ENCODE measurements at regions not wholly inside any gene's neighbourhood (a gene's known extent, or its start where the extent isn't known, plus 50 kb on each side); places are given as distances from the start of the nearest gene placed in this dataset.

GRCh38 chr7:38025815-38026214, 105.4 kb downstream of the EPDR1 start:
- H3K27ac ChIP-seq (replicated peaks; ENCODE audit: low read length): no peak overlapping the region
- no peak overlapping the region for H4K8ac ChIP-seq (ENCODE audit: low read depth, low read length)
- no peak overlapping the region for H3K23ac ChIP-seq (ENCODE audit: low read depth, low read length, poor library complexity)
- no peak overlapping the region for H2BK15ac ChIP-seq (ENCODE audit: low read length)
- no peak for DNase-seq (ENCODE audit: low spot score)
- H2BK12ac ChIP-seq (ENCODE audit: low read length): no peak overlapping the region
- no peak overlapping the region for H2BK120ac ChIP-seq (ENCODE audit: low read depth, low read length)
- no peak overlapping the region for H3K18ac ChIP-seq (ENCODE audit: low read length)
- WGBS, 2 donors (ENCODE audit: extremely low coverage in 2 of 2, insufficient read length in 2 of 2, insufficient replicate concordance in 1 of 2): no CpG with 5 or more reads among the region's 1 CpG
- H3K27me3 ChIP-seq (ENCODE audit: control insufficient read depth in 3 of 3, insufficient read depth in 3 of 3, low read depth in 1 of 3, low read length in 3 of 3): no peaks in the 10 kb centered on the region
- H3K4me2 ChIP-seq (ENCODE audit: insufficient read depth, low read length, poor library complexity, severe bottlenecking): no peak overlapping the region
- no peak overlapping the region for H4K91ac ChIP-seq (ENCODE audit: low read depth, low read length, poor library complexity)
- no peak overlapping the region for H2AK5ac ChIP-seq (ENCODE audit: low read depth, low read length)
- no peak overlapping the region for H3K4me3 ChIP-seq (ENCODE audit: low read length in 2 of 2)
- no peak overlapping the region for H3K4ac ChIP-seq (ENCODE audit: low read length)
- no peaks in the 10 kb centered on the region for H3K36me3 ChIP-seq (replicated peaks in 1 of 2; ENCODE audit: control insufficient read depth in 2 of 2, insufficient read depth in 2 of 2, low read length in 2 of 2)
- H3K14ac ChIP-seq (ENCODE audit: low read length): no peak overlapping the region
- H2AFZ ChIP-seq (ENCODE audit: low read length): no peak overlapping the region
- no peaks in the 10 kb centered on the region for H3K9me3 ChIP-seq (replicated peaks in 1 of 2; ENCODE audit: control insufficient read depth in 2 of 2, insufficient read depth in 1 of 2, low read depth in 1 of 2, low read length in 2 of 2)
- no peak overlapping the region for H2BK5ac ChIP-seq (ENCODE audit: low read length)
- no peaks in the 10 kb centered on the region for H3K79me1 ChIP-seq (ENCODE audit: low read depth, low read length)
- no peaks in the 10 kb centered on the region for H3K4me1 ChIP-seq (ENCODE audit: control insufficient read depth in 2 of 2, insufficient read depth in 1 of 2, low read depth in 1 of 2, low read length in 2 of 2)
- no peak overlapping the region for H3K9ac ChIP-seq (ENCODE audit: low read depth, low read length, poor library complexity)

- DNase-seq (ENCODE audit: low spot score): no peak
Measured at GRCh38 chr7:38027884-38028455, 107.5 kb downstream of the EPDR1 start.

GRCh38 chr7:38034062-38034908, 113.8 kb downstream of the EPDR1 start:
- Histone ChIP-seq H3K9me3 (replicated peaks in 1 of 2; ENCODE audit: control insufficient read depth in 2 of 2, insufficient read depth in 1 of 2, low read depth in 1 of 2, low read length in 2 of 2) (no peaks in the 10 kb centered on the region), H3K14ac (ENCODE audit: low read length) (no peak overlapping the region), H2BK120ac (ENCODE audit: low read depth, low read length) (no peak overlapping the region), H3K4me1 (ENCODE audit: control insufficient read depth in 2 of 2, insufficient read depth in 1 of 2, low read depth in 1 of 2, low read length in 2 of 2) (no peaks in the 10 kb centered on the region), H3K4ac (ENCODE audit: low read length) (no peak overlapping the region), H3K4me2 (ENCODE audit: insufficient read depth, low read length, poor library complexity, severe bottlenecking) (no peak overlapping the region), H2AK5ac (ENCODE audit: low read depth, low read length) (no peak overlapping the region), H3K79me1 (ENCODE audit: low read depth, low read length) (no peaks in the 10 kb centered on the region), H3K4me3 (ENCODE audit: low read length in 2 of 2) (no peak overlapping the region), H4K91ac (ENCODE audit: low read depth, low read length, poor library complexity) (no peak overlapping the region), H3K18ac (ENCODE audit: low read length) (no peak overlapping the region), H2BK5ac (ENCODE audit: low read length) (no peak overlapping the region), H3K23ac (ENCODE audit: low read depth, low read length, poor library complexity) (no peak overlapping the region), H2AFZ (ENCODE audit: low read length) (no peak overlapping the region), H4K8ac (ENCODE audit: low read depth, low read length) (no peak overlapping the region), H3K27ac (replicated peaks; ENCODE audit: low read length) (no peak overlapping the region), H2BK12ac (ENCODE audit: low read length) (no peak overlapping the region), H3K36me3 (replicated peaks in 1 of 2; ENCODE audit: control insufficient read depth in 2 of 2, insufficient read depth in 2 of 2, low read length in 2 of 2) (no peaks in the 10 kb centered on the region), H3K27me3 (ENCODE audit: control insufficient read depth in 3 of 3, insufficient read depth in 3 of 3, low read depth in 1 of 3, low read length in 3 of 3) (no peaks in the 10 kb centered on the region), H3K9ac (ENCODE audit: low read depth, low read length, poor library complexity) (no peak overlapping the region), H2BK15ac (ENCODE audit: low read length) (no peak overlapping the region)
- DNase-seq (ENCODE audit: low spot score): no peak
- no CpG with 5 or more reads among the region's 5 CpGs for WGBS, 2 donors (ENCODE audit: extremely low coverage in 2 of 2, insufficient read length in 2 of 2, insufficient replicate concordance in 1 of 2)

More at GRCh38 chr7:38027884-38028455, 107.5 kb downstream of the EPDR1 start:
- Histone ChIP-seq H3K79me1 (ENCODE audit: low read depth, low read length) (no peaks in the 10 kb centered on the region), H3K18ac (ENCODE audit: low read length) (no peak overlapping the region), H3K23ac (ENCODE audit: low read depth, low read length, poor library complexity) (no peak overlapping the region), H2AK5ac (ENCODE audit: low read depth, low read length) (no peak overlapping the region), H3K4me2 (ENCODE audit: insufficient read depth, low read length, poor library complexity, severe bottlenecking) (no peak overlapping the region), H3K27ac (replicated peaks; ENCODE audit: low read length) (no peak overlapping the region), H3K27me3 (ENCODE audit: control insufficient read depth in 3 of 3, insufficient read depth in 3 of 3, low read depth in 1 of 3, low read length in 3 of 3) (no peaks in the 10 kb centered on the region), H2AFZ (ENCODE audit: low read length) (no peak overlapping the region), H3K4me1 (ENCODE audit: control insufficient read depth in 2 of 2, insufficient read depth in 1 of 2, low read depth in 1 of 2, low read length in 2 of 2) (no peaks in the 10 kb centered on the region), H2BK120ac (ENCODE audit: low read depth, low read length) (no peak overlapping the region), H4K91ac (ENCODE audit: low read depth, low read length, poor library complexity) (no peak overlapping the region), H3K9me3 (replicated peaks in 1 of 2; ENCODE audit: control insufficient read depth in 2 of 2, insufficient read depth in 1 of 2, low read depth in 1 of 2, low read length in 2 of 2) (no peaks in the 10 kb centered on the region), H3K36me3 (replicated peaks in 1 of 2; ENCODE audit: control insufficient read depth in 2 of 2, insufficient read depth in 2 of 2, low read length in 2 of 2) (no peaks in the 10 kb centered on the region), H3K9ac (ENCODE audit: low read depth, low read length, poor library complexity) (no peak overlapping the region), H2BK5ac (ENCODE audit: low read length) (no peak overlapping the region), H3K14ac (ENCODE audit: low read length) (no peak overlapping the region), H3K4ac (ENCODE audit: low read length) (no peak overlapping the region), H3K4me3 (ENCODE audit: low read length in 2 of 2) (no peak overlapping the region), H4K8ac (ENCODE audit: low read depth, low read length) (no peak overlapping the region), H2BK12ac (ENCODE audit: low read length) (no peak overlapping the region), H2BK15ac (ENCODE audit: low read length) (no peak overlapping the region)
- no CpG with 5 or more reads among the region's 4 CpGs for WGBS, 2 donors (ENCODE audit: extremely low coverage in 2 of 2, insufficient read length in 2 of 2, insufficient replicate concordance in 1 of 2)

GRCh38 chr7:38040831-38041230, 120.4 kb downstream of the EPDR1 start:
- no CpG with 5 or more reads among the region's 4 CpGs for WGBS, 2 donors (ENCODE audit: extremely low coverage in 2 of 2, insufficient read length in 2 of 2, insufficient replicate concordance in 1 of 2)
- Histone ChIP-seq H2AK5ac (ENCODE audit: low read depth, low read length) (no peak overlapping the region), H2BK15ac (ENCODE audit: low read length) (no peak overlapping the region), H3K9me3 (replicated peaks in 1 of 2; ENCODE audit: control insufficient read depth in 2 of 2, insufficient read depth in 1 of 2, low read depth in 1 of 2, low read length in 2 of 2) (no peaks in the 10 kb centered on the region), H3K4me2 (ENCODE audit: insufficient read depth, low read length, poor library complexity, severe bottlenecking) (no peak overlapping the region), H3K23ac (ENCODE audit: low read depth, low read length, poor library complexity) (no peak overlapping the region), H4K91ac (ENCODE audit: low read depth, low read length, poor library complexity) (no peak overlapping the region), H3K9ac (ENCODE audit: low read depth, low read length, poor library complexity) (no peak overlapping the region), H3K14ac (ENCODE audit: low read length) (no peak overlapping the region), H3K4ac (ENCODE audit: low read length) (no peak overlapping the region), H4K8ac (ENCODE audit: low read depth, low read length) (no peak overlapping the region), H3K79me1 (ENCODE audit: low read depth, low read length) (no peaks in the 10 kb centered on the region), H3K18ac (ENCODE audit: low read length) (no peak overlapping the region), H3K4me3 (ENCODE audit: low read length in 2 of 2) (no peak overlapping the region), H3K27me3 (ENCODE audit: control insufficient read depth in 3 of 3, insufficient read depth in 3 of 3, low read depth in 1 of 3, low read length in 3 of 3) (no peaks in the 10 kb centered on the region), H2AFZ (ENCODE audit: low read length) (no peak overlapping the region), H3K27ac (replicated peaks; ENCODE audit: low read length) (no peak overlapping the region), H3K4me1 (ENCODE audit: control insufficient read depth in 2 of 2, insufficient read depth in 1 of 2, low read depth in 1 of 2, low read length in 2 of 2) (no peaks in the 10 kb centered on the region), H2BK5ac (ENCODE audit: low read length) (no peak overlapping the region), H2BK12ac (ENCODE audit: low read length) (no peak overlapping the region), H2BK120ac (ENCODE audit: low read depth, low read length) (no peak overlapping the region), H3K36me3 (replicated peaks in 1 of 2; ENCODE audit: control insufficient read depth in 2 of 2, insufficient read depth in 2 of 2, low read length in 2 of 2) (no peaks in the 10 kb centered on the region)
- no peak for DNase-seq (ENCODE audit: low spot score)

Data from neuronal stem cell (in vitro differentiated cells).